PC-3 (cell line): ENCODE measurements at regions not wholly inside any gene's neighbourhood (a gene's known extent, or its start where the extent isn't known, plus 50 kb on each side); places are given as distances from the start of the nearest gene placed in this dataset.

Source experiments
- CTCF ChIP-seq: fragments of 300-600 bp; sonication (generic); conservative IDR thresholded peaks from 2 replicates; pipeline ENCODE4 v1.5.1; 2017; ENCODE audit warnings: antibody characterized with exemption, low read depth, mild to moderate bottlenecking, low read length
- EZH2 ChIP-seq: fragments of 300-600 bp; sonication (generic); IDR thresholded peaks from one replicate; pipeline ENCODE4 v1.6.1; 2017; ENCODE audit warnings: antibody characterized with exemption, mild to moderate bottlenecking, low read length; ENCODE audit not compliant: unreplicated experiment
- EZH2phosphoT487 ChIP-seq: fragments of 300-600 bp; sonication (generic); IDR thresholded peaks from 2 replicates; pipeline ENCODE4 v1.6.1; 2018; ENCODE audit warnings: mild to moderate bottlenecking, antibody characterized with exemption, low read length, borderline replicate concordance

- TF ChIP-seq CTCF: no peak
- TF ChIP-seq EZH2: no peak
- TF ChIP-seq EZH2phosphoT487: no peak
Measured at GRCh38 chr6:81307651-81308214, 444.7 kb downstream of the TENT5A start.
